SU-DHL-6 (cell line): ENCODE measurements at regions not wholly inside any gene's neighbourhood (a gene's known extent, or its start where the extent isn't known, plus 50 kb on each side); places are given as distances from the start of the nearest gene placed in this dataset.

Experiments
- CTCF ChIP-seq: fragments of 200-600 bp; sonication (generic); IDR thresholded peaks from one replicate; pipeline ENCODE4 v1.5.1; 2017; ENCODE audit warnings: antibody characterized with exemption, mild to moderate bottlenecking, low read length, moderate library complexity; ENCODE audit not compliant: insufficient read depth, poor library complexity, severe bottlenecking
- EZH2phosphoT487 ChIP-seq: fragments of 200-600 bp; sonication (generic), shearing (Covaris generic); conservative IDR thresholded peaks from 2 replicates; pipeline ENCODE4 v1.6.1; 2018; ENCODE audit warnings: mild to moderate bottlenecking, antibody characterized with exemption, low read length, moderate library complexity, mixed read lengths

GRCh38 chr19:31548941-31549340 is 199.7 kb upstream of the TSHZ3 start:
- TF ChIP-seq CTCF (no peak), EZH2phosphoT487 (no peak)
